VCaP (cell line): ENCODE measurements at regions not wholly inside any gene's neighbourhood (a gene's known extent, or its start where the extent isn't known, plus 50 kb on each side); places are given as distances from the start of the nearest gene placed in this dataset.
A peak's percentile ranks its signal among the peaks of the same experiment; 100 is the strongest.

ENCODE experiments used
- H3K27ac ChIP-seq: fragments of 450-650 bp; 2 replicates; pipeline ENCODE4 v1.5.1; 2017
- TF ChIP-seq, protein P1 (sequence below): fragments of 450-650 bp; conservative IDR thresholded peaks from 2 replicates; pipeline ENCODE4 v1.5.1; 2017; ENCODE audit warnings: mild to moderate bottlenecking, moderate library complexity

DNA sequence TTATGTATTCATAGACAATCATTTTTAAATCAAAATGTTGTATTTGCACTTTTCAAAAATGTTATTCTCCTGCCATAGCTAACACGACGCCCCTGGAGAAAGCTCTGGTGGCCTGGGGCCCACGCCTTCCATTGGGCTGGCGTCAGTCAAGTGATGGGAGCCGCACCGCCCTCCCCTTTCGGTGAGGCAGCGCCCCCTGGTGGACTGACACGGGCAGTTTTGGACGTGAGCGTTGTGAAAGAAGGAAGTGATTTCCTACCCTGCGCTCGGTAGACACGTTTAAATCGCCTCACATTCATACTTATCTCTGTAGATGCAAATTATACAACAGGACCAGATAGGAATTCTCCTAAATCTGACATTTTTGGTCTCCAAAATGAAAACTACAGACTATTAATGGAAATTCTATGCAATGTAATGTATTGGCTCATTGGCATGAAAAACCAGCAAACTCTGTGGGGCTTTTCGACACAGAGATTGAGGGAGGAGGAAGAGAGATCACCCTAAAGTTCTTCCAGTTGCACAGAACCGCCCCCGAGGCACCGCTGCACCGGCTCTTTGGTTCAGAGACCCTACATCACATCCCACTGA, 326.2 kb upstream of the SOX11 start:
- TF ChIP-seq, protein P1, sequence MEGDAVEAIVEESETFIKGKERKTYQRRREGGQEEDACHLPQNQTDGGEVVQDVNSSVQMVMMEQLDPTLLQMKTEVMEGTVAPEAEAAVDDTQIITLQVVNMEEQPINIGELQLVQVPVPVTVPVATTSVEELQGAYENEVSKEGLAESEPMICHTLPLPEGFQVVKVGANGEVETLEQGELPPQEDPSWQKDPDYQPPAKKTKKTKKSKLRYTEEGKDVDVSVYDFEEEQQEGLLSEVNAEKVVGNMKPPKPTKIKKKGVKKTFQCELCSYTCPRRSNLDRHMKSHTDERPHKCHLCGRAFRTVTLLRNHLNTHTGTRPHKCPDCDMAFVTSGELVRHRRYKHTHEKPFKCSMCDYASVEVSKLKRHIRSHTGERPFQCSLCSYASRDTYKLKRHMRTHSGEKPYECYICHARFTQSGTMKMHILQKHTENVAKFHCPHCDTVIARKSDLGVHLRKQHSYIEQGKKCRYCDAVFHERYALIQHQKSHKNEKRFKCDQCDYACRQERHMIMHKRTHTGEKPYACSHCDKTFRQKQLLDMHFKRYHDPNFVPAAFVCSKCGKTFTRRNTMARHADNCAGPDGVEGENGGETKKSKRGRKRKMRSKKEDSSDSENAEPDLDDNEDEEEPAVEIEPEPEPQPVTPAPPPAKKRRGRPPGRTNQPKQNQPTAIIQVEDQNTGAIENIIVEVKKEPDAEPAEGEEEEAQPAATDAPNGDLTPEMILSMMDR: peak; percentile 92
- H3K27ac ChIP-seq: no peak overlapping the region

DNA sequence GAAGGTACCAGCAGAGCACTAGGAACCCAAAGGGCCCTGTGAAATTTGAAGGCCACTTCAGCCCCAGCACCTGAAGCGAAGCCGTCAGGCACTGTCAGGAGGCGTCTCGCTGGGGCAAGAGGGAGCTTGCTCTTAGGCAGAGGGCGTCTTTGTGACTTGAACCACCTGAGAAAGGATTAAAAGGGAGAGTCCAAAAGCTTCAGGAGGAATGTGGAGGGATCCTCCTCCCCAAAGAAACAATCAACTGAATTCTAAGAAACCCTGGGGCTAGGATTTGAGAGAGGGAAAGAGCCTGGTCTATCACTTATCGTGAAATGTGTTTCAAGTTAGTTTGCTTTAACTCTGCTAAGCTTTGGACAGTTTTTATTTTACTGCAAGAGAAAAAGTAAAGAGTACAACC, 324.9 kb upstream of the SOX11 start:
- TF ChIP-seq, protein P1: no peak
- no peak overlapping the region for H3K27ac ChIP-seq

DNA sequence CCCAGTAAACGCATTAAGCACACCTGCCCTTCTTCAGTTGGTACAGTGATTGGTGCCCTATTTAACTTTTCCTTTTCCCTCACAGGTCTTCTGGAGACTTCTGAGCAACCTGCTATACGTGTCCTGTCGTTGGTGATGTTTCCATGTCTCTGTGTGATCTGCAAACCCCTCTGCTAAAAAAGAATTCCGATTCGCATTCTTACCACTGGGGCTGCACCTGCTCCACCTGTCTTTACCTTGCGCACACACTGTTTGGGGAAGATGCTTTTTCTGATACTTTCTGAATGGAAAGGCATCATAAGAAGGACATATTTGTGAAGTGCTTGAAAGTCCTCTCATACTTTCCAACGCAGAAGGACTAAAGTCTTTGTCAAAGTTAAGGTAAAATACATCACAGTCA, 323.9 kb upstream of the SOX11 start:
- no peak overlapping the region for H3K27ac ChIP-seq
- TF ChIP-seq, protein P1: peak; percentile 28

DNA sequence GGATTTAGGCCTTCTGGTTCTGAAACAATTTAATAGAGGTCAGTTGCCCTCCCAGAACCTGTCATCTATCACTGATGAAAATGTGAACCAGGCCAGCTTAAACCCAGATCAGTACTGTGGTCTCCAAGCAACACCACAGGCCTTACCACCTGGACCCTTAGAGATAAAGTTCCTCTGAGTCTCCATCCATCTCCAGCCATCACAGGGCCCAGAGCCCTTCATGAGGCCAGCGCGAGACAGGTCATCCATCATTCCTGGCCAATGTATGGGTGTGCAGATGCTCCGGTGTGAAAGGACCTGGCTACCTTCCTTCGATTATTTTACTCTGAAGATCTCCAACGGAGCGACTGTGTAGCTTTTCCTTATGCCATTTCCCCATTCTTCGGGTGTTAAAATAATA, 322.7 kb upstream of the SOX11 start:
- TF ChIP-seq, protein P1: no peak
- H3K27ac ChIP-seq: no peak overlapping the region

DNA sequence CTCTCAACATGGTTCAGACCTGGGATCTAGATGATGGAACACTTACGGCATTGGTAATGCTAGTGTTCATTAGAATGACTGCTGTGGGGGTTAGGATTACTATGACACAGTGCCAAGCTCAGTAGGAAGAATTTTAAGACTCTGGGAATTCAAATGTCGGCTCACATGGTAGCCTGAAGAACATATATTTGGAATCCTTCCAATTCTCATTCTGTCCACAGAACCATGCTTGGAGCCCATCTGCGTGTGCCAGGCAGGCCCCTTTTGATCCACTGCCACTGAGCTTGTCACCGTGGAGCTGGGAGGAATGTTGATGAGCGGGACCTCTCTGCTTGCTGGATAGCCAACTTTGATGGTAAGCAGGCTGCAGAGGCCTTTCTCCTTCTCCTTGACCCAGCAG, 322.0 kb upstream of the SOX11 start:
- TF ChIP-seq, protein P1: no peak
- no peak overlapping the region for H3K27ac ChIP-seq

DNA sequence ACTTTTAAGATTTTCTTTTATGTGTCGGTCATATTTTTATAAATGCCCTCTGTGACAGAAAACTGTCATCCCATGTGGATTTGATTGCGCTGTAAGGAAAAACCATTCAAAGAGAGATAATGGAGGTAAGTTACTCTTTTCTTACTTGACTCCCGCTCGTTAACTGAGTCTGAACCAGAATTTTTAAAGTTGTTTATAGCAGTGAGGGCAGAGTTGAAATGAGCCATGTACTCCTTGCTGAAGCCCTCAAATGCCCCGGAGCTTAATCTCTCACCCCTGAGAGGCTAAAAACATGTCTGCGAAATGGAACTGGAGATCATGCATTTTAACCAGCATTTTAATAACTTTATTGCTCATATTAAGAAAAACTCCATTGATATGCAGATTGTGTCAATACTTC, 320.0 kb upstream of the SOX11 start:
- TF ChIP-seq, protein P1: no peak
- peak overlapping the region; percentile 35 for H3K27ac ChIP-seq

DNA sequence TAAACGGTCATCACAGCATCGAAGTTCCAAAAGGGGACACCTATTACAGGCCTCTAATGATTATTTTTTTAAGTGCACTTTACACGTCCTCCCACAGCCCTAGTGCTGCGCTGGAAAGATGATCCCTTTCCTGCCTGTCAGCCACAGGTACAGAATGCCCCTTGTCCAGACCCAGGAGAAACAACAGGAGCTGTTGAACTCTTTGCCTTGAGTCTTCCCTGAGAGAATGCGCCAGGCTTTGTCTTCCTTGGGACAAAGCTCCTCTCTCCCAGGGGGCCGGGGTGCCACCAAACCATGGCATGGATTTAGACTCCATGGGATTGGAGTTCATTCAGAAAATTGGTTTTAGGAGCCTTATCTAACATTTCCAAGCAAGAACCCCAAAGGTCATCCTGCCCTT, 319.0 kb upstream of the SOX11 start:
- no peak overlapping the region for H3K27ac ChIP-seq
- TF ChIP-seq, protein P1: no peak

DNA sequence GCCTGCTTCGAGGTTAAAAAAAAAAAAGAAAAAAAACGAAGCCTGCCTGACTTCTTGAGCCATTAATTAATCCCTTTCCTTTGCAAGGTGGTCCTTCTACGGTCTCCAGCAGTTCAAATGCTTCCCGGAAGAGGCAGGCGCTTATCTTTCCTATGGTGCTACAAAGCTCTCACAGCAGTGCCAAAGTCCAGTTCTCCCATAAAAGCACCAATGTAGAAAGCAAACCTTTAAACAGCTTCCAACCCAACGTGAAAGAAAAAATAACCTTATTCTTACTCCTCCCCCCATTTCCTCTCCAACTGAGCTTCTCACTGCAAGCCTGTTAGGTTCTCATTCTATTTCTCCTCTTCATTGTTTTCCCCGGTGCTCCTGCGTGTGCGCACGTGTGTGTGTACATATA, 317.4 kb upstream of the SOX11 start:
- H3K27ac ChIP-seq: no peak overlapping the region
- TF ChIP-seq, protein P1: no peak
